Hematopoietic multipotent progenitor cell treated with erythropoietin and hydrocortisone succinate and interleukin-3 and kit ligand, for 15 days (in vitro differentiated cells): ENCODE measurements at regions not wholly inside any gene's neighbourhood (a gene's known extent, or its start where the extent isn't known, plus 50 kb on each side); places are given as distances from the start of the nearest gene placed in this dataset.

Experiments
- DNase-seq: peaks from one replicate; pipeline ENCODE4 v3.0.0-alpha.2; 2015; ENCODE audit warnings: low spot score

DNA sequence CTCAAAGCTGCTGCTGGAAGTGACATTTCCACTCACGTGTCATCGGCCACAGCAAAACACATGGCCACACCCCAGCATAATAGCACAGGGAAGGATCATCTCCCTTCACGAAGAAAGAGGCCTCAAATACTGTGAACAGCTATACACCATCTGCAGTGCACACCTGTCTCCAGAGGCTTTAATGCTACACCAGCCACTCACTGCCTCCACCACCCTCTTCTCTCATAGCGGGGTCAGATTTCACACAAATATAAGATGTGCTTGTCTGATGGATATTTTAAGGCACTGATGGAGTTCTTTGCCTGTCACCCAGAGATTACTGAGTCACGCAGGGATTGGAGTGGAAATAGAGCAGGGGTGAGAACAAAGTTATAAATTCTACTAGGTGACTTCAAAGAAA is 374.0 kb downstream of the ZNF516 start:
- DNase-seq: no peak

DNA sequence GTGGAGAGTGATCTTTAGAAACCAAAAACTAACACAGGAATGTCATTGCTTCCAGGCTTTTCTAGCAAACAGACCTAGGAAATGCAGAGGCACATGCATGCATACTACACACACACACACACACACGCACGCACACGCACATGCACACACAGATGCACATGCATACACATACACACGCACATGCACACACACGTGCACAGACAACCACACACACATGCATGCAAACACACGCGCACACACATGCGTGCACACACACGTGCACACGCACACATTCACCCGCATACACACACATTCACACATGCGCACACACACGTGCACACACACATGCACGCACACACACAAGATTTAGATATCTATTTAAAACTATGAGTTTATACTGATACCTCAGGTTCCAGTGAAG is 379.5 kb downstream of the ZNF516 start:
- DNase-seq: no peak

DNA sequence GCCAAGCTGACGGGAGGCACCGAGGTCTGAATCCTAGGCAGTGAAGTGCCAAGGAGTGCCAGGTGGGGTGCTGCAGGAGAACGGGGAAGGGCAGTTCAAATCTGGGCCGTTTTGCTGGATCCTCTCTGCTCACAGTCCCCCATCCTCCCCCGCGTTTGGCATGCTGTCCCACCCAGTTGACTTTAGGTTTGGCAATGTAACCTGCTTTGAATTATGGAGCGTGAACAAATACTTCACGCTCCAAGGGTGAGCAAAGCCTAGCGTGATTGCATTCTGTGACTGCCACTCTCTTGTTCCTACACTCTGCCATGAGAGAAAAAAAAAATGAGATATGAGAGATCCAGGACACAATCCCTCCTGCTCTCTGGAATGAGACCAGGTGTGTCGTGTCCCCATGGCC is 381.9 kb downstream of the ZNF516 start:
- DNase-seq: no peak

DNA sequence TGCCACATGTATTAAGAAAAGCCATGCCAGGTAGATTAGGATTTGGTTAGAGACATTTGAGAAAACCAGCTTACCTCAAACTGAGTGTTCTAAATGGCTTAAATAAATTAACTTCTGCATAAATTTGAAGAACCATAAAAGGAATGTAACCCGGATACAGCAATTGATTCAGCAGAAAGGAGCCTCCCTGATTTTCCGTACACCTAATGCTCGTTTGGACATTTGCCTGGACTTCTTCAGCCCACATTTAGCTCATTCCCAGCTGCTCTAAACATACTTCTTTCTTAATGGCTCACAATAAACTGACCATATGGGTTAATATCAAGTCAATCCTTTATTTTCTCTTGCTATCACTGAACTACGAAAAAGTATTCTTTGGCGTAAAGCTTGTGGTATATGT is 392.4 kb downstream of the ZNF516 start:
- no peak for DNase-seq

DNA sequence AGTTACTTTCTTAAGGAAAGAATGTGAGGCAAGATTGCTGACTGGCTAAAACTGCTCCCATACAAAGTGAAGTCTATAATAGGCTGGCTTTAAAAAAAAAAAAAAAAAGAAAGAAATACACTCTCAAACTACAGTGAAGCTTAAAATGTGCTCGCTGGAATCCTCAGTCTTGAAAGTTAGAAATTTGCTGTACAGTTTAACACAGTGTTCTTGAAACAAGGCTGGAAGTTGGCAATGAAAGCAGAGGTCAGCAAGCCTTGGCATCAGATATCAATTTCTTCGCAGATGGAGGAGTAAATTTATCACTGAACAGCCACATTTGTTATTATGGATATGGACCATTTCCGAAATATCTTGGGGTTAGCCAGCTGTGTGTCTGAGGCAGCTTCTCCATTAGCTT is 392.9 kb downstream of the ZNF516 start:
- DNase-seq: no peak

DNA sequence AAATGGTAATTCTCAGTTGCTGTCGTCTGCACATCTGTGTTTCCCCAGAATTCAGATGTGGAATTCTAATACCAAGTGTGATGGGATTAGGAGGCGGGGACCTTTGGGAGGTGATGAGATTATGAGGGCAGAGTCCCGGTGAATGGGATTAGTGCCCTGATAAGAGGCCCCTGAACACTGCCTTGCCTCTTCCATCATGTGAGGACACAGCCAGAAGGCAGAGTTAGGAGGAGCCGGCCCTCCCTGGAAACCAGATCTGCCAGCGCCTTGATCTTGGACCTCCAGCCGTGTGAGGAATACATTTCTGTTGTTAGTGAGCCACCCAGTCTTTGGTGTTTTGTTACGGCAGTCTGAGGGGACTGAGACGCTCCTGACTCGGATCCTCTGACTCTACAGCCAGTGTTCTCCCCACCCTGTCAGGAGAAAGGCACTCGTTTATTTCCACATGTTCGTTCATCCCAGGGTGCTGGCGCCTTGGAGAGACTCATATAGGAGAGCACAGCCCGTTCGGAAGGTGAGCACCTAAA is 395.0 kb downstream of the ZNF516 start:
- no peak for DNase-seq

DNA sequence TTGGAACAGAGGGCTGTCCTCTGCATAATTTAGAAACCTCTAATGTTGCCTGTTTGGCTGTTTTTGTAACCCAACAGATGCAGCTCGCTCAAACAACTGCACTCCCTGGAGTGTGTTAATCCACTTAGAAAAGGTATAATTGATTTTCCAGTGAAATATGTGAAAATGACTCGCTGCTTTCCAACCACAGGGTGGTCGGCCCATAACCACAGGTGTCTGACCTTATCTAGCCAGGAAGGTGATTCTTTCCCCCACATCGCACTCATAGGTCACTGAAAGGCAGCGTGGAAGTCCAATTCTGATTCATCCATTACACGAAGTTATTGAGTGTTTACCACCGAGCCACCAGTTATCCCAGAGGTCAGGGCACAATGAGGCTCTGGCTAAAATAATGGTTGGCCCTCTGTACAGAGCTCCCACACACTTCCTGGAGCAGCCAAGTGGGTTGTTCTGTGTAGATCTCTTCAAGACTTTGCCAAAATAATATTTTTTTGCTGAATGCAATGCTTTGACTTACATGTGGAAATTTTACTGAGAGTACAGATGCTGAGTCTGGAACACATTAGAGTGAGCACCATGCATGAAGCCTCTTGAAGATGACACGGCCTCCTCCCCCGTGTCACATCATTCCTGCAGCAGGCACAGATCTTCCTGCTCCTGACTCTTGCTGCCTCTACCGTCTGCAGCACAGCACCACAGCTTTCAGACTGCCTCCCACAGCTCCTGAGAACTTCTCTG is 396.2 kb downstream of the ZNF516 start:
- DNase-seq: no peak

DNA sequence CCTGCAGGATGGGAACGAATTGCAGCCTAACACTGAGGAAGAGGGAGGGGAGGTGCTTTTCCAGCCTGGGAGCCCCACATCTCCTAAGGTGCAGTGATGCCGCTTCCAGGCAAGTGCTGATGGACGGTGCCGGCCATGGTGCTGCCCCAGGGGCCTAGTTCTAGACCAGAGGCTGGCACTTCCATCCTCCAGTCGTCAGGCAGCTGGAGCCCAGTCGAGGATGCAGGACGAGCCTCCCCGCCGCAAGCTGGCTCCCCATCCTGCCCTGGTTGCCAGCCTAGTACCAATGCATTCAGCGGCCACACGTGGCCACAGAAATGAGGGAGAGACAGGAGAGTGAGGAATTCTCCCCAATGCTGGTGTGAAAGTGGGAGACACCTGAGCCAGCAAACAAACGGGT is 413.5 kb downstream of the ZNF516 start:
- no peak for DNase-seq

DNA sequence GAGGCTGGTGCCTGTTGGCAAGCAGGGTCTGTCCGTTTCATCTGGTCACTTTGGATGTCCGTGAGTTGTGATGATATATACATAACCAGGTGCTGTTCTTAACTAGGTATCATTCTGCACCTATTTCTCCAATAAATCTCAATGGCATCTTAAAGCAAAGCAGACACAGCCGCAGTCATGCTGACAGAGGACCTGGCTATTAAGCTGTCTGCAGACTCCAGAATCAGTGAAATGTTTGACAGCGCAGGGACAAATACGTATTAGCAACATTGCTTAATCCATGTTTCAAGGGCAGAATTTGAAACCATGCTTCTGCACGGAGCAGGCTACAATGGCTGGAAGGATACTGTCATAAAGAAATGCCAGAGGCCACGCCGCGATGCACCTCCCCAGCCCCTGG is 414.6 kb downstream of the ZNF516 start:
- no peak for DNase-seq

DNA sequence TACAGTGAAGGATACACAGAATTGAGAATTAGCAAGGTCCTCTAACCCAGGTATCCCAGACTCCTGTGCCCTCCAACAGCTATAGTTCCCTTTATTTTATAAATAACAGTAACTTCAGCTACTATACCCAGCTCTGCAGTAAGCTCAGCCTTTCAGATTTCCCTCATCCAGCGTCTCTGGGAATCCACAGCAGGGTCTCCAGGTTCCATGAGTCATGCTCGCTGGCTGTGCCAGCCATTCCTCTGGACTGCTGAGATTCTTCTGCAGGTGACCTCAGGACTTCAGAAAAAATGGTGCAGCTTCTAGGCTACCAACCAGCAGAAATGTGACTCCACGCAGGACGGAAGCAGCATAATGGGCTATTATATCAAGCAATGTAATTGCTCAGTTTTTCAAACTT is 419.3 kb downstream of the ZNF516 start:
- no peak for DNase-seq

DNA sequence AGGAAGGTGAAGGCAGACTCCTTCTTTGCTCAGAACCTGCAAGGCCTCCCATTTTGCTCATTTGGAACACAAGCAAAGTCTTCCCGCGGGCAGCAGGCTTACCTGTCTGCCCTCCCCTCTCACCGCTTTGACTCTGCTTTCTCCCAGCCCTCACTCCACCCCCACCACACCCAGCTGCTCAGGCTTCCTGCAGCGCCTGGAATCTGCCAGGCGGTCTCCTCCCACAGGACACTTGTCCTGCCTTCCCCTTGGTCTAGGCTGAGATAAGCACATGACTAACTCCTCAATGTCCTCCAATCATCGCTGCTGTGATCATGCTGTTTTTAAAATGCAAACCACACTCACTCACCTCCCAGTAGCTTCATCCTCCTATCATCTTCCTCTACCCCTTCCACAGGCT is 430.0 kb downstream of the ZNF516 start:
- no peak for DNase-seq

DNA sequence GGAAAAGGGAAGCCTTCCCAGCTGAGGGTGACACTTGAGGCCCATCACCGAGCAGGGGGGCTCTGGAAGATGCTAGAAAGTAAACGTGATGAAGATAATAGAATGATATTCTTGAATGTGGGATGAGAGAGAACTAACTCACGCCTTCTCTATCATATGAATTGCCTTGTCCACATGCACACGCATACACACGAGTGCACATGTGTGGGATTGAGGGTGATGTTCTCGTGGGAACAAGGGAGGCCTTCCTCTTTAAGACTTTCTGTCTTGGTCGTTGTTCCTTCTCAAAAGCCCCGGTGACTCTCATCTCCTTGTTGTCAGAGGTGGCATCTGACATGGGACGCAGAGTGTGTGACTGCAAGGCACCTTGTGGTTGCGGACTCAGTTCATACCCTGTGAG is 436.9 kb downstream of the ZNF516 start:
- DNase-seq: no peak

DNA sequence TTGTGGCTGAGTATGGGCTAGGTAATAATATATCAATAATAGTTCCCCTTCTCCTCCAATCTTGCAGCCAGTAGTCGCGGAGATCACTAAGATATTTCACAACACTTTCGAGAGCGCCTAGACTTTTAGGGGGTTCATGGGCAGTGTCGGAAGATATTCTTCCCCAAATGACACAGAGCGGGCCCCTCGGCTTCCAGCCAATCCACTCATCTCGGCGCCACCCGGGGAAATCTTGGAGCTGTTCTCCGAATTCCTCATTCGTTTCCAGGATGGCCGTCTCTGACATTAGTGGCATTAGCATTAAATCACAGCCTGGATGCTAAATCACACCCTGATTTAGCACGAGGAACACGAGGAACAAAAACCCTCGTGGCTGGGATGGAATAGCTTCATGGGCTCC is 437.7 kb downstream of the ZNF516 start:
- no peak for DNase-seq

DNA sequence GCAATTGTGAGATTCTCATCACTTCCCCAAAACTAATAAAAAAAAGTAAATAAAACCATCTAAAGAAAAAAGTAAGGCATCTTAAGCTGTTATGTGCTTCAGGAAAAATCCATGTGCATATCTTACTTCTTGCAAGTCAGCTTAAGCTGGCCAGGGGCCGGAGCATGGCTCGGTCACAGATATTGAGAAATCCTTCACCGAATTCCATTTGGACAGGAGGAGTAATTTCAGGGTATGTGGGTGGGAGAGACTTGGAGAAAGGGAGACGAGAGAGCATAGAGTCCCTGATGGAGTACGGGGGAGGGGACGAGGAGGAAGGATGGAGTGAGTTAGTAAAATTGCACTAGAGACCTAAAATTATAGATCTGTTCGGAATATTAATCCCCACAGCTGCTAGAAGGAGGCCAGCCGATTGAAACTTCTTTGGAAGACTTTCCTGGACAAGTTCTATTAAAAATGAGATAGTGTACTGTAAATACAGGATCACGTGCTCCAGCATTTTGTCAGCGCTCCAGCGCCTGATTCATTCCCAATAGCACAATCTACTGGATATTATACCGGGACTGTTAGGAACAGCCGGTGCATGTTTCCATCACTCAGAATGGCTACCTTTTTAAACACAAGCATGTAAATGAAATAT is 438.5 kb downstream of the ZNF516 start:
- no peak for DNase-seq

DNA sequence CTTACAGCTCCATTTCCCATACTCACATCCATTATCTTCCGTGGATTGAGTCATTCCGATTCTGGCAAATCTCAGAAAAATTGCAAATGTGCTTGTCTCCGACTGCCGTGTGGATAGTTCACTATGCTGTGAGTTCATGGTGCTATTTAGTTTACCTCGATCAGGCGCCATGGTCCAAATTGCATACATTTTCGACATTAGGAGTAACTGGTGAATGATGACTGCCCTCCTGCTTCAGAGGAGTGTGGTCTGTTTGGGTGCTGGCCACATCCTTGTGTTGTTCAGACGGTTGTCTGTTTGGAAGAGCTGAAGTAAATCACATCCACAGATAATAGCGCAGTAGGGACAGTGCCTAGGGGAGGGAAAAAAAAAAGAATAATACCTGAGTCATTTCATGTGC is 439.5 kb downstream of the ZNF516 start:
- no peak for DNase-seq

DNA sequence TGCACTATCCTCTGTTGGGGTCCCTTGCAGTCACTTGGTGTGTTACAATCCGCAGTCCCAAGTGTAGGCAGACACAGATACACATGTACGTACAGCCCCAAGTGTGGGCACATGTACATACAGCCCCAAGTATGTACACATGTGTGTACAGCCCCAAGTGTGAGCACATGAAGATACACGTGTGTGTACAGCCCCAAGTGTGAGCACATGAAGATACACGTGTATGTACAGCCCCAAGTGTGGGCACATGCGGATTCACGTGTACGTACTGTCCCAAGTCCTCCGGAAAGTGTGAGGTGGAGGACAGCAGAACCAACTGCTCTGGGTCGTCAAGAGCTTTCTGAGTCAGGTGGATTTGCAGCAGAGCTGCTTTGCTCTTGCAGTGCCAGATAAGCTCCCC is 440.0 kb downstream of the ZNF516 start:
- DNase-seq: no peak

DNA sequence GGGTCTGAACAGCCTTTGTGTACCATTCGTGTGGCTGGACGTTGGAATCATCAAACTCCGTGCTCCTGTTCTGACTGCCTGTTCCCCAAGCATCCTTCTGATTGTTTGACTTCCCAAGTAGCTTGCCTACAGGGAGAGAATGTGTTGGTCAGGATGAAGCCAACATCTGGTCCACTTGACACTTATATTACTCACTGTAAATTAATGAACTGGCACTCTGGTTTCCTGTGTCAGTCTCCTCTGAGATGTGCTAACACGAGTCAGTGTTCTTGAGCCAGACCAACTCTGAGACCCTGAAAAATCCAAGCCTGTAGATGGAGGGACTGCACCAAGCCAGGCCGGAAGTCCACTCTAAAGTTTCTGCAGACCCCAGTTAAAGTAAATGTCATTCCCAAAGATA is 440.9 kb downstream of the ZNF516 start:
- DNase-seq: no peak

DNA sequence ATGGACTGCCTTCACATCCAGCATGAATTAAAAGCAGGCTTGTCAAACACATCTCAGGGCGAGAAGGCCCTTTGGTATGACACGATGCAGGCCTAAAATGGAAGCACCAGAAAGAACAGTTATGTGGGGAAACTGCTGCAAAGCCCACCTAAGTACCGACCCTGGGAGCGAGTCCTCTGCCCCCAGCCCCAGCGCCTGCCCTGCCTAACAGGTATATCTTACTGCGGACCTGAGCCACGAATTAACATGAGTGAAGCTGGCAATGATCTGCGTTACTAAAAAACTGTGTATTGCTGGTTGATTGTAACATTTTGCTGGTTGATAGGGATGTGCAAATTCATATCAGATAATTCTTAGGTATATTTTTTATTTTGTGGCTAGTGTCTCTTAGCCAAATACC is 441.5 kb downstream of the ZNF516 start:
- DNase-seq: no peak

DNA sequence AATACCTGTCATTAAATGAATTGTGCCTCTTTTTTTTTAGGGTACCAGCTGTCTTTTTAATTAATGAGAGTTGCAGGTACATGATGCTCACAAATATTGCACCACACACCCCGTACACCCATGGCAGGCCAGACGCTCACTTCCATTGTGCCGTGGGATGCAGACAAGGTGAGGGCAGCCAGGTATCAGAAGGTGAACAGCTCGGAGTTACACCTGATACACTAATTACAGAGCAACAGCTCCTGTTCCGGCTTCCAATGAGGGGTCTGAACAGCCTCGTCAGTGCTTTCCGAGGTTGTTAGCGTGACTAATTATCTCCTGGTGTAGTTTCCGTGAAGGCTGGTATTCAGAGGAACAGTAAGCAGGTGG is 442.8 kb downstream of the ZNF516 start:
- DNase-seq: no peak

DNA sequence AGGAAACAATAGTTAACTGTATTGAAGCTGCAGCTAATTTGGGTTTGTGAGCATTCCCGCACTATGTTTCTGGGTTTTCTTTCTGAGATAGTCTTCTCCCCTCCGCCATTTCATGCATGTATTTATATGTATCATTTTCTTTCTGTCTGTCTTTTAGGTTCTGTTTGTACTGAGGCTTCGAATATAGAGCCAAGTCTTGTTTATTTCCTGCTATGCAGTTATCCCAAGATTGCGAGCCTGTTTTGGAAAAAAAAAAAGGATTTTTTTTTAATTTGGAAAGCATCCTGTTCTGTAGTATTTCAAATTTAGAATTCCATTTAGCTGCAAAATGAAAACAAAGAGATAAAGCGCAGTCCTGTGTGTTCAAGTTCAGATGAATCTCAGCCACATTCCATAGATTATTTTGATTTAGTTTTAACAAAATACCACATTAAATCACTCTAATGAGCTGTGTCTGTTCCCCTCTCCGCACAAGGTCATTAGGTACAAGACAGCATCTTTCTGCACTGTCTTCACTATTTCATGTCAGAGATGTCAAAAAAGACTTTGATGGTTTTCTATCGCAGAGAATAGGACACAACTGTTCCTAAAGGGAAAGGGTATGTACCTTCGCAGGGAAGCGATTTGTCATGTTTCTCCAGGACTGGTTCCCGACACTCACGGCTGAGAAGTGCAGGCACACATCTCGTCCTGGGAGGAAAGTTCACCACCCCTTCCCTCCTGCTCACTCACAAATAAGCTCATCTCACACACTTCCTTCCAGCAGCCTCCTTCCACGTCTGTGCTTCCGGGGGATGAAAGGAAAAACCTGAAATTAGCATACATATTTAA is 443.4 kb downstream of the ZNF516 start:
- no peak for DNase-seq

DNA sequence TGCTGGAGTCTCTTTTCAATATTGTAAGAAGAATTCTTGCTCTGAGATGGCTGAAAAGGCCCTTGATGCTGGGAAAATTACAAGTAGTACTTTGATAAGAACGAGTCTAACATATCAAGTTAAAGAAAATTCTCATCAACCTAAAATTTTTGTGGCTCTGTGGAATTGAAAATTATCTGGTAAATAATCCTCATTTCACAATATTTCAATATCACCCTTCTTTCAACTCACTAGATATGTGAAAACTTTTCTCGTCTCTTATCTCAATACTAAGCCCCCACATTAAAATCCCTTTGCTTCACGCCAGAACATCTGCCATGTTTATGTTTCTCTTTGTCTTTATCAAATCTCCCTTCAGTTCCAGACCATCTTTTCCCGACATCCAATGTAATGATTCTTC is 448.8 kb downstream of the ZNF516 start:
- DNase-seq: no peak

DNA sequence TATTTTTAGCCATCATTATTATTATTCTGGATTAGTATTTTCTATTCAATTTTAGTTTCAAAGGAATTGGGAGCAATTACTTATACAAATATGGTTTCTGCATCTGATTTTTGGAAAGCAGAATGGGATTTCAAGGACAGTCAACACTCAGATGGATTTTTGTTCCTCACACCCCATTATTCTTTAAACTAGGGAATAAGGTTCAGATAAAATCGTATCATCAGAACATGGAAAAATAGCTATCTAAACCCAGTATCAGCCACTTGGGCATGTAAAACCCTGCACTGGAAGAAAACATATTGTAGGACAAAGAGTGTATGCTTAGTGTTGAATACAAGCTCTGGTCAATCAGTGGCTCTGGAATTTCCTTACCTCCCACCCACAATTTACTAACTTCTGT is 452.5 kb downstream of the ZNF516 start:
- no peak for DNase-seq

DNA sequence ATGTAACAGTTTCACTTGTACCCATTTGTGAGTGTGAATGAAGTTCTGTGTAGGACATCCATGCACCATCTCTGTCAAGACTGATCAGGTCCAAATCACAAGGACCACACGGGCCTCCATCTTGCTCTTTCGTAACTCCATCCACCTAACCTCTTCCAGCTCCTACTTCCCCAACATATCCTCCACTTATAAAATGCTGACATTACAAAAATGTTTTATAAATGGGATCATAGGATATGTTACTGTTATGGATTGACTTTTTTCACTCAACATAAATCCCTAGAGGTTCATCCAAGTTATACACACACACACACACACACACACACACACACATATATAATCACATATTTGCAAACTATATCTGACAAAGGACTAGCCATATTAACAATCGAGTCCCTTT is 476.8 kb downstream of the ZNF516 start:
- DNase-seq: no peak
